ENCODE measurements at regions not wholly inside any gene's neighbourhood (a gene's known extent, or its start where the extent isn't known, plus 50 kb on each side); places are given as distances from the start of the nearest gene placed in this dataset.

DNA sequence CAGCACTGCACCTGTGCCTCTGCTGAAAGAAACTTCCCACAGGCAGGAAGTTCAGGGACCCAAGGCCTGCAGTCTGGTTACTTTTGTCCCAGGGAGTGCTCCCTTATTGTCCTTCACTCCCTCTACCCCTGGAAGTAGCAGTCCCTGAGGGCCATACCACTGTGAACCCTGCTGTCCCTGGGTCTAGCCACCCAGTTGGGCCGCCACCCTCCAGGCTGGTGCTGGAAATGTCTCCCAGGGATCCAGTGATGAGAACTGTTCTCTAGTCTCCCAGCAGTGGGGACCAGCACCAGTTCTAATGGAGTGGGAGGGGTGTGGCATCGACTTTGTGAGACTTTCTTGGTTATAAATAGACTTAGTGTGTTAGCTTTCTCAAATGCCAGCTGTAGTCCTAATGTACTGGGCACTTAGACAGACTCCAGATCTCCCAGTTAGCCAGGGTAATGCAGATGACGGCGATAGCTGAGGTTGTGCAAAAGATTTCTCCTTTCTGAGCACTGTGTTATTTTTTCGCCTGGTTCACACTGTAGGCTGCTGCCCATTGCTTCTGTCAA is 462.5 kb downstream of the CDH26 start:
- no peak for TF ChIP-seq KLF1 (tag by site-specific recombination; IDR thresholded peaks at IDR 0.05)
- TF ChIP-seq ZSCAN23 (tag by site-specific recombination; IDR thresholded peaks at IDR 0.05): no peak

Measured in HEK293 (cell line).